HG03432 (cell line): ENCODE measurements at regions not wholly inside any gene's neighbourhood (a gene's known extent, or its start where the extent isn't known, plus 50 kb on each side); places are given as distances from the start of the nearest gene placed in this dataset.
"Not testable (repeated sequence)": the region's sequence is repeated elsewhere in the genome, so short reads cannot be mapped to it uniquely, and the experiment has no call there.

ENCODE experiments used
- ATAC-seq: cut with Tn5 transposase; IDR thresholded peaks from one replicate; pipeline ENCODE4 v1.9.1; 2021; ENCODE audit warnings: mild to moderate bottlenecking, moderate library complexity; ENCODE audit not compliant: unreplicated experiment

GRCh38 chr7:69260023-69260422 is 338.3 kb upstream of the AUTS2 start:
- ATAC-seq: no peak

- no peak for ATAC-seq
Observed at GRCh38 chr7:69263550-69263949, 334.7 kb upstream of the AUTS2 start.

DNA sequence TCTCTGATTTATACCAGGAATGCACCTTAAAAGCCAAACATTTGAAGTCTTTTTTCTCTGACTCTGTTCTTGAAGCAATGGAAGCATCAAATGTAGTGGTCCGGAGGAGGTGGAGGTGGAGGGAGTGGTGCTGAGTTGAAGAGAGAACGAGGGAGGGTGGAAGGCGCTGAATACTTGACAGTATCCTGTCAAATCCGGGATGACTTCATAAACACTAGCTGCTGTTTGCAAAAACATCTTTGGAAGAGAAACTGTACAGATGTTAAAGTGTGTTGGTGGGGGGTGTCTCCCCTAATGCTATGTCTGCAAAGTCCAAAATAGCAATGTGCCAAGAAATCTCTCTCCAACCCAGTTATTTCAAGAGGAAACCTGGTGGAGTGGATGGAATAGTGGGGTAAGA is 328.5 kb upstream of the AUTS2 start:
- no peak for ATAC-seq

DNA sequence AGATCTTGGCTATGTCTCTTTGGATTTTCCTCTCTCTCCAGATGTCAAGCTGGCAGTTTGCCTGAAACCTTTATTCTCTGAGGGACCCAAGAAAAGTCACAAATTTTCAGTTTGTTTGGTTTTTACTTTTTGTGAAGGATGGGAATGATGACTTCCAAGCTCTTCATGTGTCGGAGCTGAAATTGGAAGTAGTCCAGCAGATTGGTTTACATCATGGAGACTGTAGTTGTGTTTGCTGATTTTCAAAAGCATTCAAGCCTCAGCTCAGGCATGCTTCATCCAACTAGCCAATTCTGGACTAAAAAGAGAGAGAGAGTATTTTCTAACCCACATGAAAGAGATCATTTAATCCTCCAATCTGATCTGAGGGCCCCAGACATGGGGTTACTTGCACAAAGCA is 326.2 kb upstream of the AUTS2 start:
- ATAC-seq: no peak

- ATAC-seq: no peak
Observed at GRCh38 chr7:69276011-69276729, 322.1 kb upstream of the AUTS2 start.

DNA sequence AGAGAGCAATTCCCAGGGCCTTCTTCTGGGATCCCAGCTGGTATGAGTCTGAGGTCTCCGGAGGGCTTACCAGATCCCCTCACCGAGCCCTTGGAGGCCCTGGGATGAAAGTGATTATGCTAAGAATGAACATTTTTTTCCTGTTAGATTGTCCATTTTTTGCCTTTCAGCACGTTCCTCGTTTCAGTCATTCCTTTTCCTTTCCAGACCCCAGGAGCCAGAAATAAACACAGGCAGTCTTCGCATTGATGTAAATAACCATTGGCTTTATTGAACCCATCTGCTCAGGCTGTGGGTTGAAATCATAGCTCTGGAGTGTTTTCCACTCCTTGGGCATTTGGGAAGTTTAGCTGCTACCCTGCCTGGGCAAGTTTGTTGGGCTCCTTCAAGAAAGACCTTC is 320.9 kb upstream of the AUTS2 start:
- ATAC-seq: no peak

DNA sequence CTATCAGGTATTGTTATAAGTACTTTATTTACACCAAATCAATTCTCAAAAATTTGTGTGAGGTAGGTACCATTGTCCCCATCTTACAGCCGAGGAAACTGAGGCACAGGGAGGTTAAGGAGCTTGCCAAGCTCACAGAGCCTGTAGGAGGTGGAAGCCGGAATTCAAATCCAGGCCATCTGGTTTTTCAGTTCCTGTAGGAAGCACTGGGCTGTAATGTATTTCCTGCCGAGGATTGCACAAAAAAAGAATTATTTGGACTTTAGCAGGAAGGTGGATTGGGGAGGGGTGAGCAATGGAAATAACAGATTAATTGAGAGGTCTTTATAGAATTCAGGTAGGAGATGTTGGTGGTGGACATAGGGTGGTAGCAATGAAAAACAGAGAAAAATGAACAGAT is 315.3 kb upstream of the AUTS2 start:
- ATAC-seq: no peak

DNA sequence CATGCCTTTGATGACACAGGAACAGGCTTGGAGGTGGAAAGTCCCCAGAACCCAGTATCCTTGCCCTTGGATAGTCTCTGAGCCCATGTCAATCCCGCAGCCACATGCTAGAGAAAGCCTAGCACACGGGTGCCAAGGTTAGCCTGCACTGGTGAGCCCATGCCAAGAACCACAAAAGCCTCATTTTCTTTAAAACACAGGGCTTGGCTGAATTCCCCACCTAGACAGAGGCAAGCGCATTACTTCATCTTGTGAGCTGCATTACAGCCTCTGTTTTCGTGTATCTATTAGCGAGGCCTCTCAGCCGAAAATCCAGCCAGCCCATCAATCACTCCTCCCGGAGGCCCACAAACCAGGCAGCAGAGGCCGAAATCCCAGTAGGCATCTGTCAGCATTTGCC is 314.9 kb upstream of the AUTS2 start:
- ATAC-seq: no peak

DNA sequence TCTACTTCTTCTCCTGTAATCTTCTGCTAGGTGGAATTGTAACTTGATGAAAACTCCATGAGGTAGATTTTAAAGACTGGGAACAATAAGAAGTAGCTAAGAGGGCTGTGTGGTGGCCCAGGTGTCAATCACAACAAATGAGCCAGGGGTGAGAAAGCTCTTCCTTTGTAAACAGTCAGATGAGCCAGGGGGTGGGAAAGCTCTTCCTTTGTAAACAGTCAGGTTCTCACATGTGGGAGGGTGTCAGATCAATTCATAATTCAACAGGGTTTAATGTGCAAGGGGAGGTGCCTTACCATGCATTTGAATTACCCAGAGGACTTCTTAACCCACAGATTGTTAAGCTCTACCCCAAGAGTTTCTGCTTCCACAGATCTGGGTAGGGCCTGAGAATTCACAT is 312.4 kb upstream of the AUTS2 start:
- no peak for ATAC-seq

DNA sequence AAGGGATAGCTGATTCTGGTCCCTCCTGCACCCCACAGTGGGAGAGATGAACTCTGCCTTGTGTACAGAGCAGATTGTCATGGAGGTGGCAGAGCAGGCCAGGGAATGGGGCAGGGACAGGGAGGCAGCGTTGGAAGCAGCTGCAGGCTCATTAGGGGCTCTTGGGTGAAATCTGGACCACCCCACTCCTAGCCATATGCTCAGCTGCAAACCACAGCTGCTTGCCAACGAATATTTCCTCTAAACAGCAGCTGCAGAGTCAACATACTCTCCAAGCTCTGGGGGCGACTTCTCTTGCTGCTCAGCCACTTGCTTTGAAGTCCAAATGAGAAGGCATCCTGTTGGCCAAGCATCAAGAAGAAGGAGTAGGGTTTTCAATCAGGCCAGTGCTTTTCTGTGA is 302.3 kb upstream of the AUTS2 start:
- no peak for ATAC-seq

GRCh38 chr7:69301253-69301652 is 297.0 kb upstream of the AUTS2 start:
- no peak for ATAC-seq

GRCh38 chr7:69309601-69310000 is 288.7 kb upstream of the AUTS2 start:
- no peak for ATAC-seq

GRCh38 chr7:69311489-69311888 is 286.8 kb upstream of the AUTS2 start:
- no peak for ATAC-seq

DNA sequence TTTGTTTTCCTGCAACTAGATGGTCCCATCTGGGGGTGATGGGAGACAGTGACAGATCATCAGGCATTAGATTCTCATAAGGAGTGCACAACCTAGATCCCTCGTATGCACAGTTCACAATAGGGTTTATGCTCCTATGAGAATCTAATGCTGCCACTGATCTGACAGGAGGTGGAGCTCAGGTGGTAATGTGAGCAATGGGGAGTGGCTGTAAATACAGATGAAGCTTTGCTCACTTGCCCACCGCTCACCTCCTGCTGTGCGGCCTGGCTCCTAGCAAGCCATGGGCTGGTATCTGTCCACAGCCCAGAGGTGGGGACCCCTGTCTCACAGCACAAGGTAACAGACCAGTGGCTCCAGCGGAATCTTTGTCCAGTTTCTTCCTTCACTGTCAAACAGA is 284.4 kb upstream of the AUTS2 start:
- not testable (repeated sequence) for ATAC-seq

GRCh38 chr7:69318794-69319193 is 279.5 kb upstream of the AUTS2 start:
- ATAC-seq: no peak

GRCh38 chr7:69328516-69328915 is 269.8 kb upstream of the AUTS2 start:
- no peak for ATAC-seq

- no peak for ATAC-seq
Observed at GRCh38 chr7:69334701-69335100, 263.6 kb upstream of the AUTS2 start.

- ATAC-seq: no peak
Observed at GRCh38 chr7:69335331-69335730, 262.9 kb upstream of the AUTS2 start.

- ATAC-seq: no peak
Observed at GRCh38 chr7:69336976-69337375, 261.3 kb upstream of the AUTS2 start.

GRCh38 chr7:69338144-69338543 is 260.1 kb upstream of the AUTS2 start:
- ATAC-seq: no peak

GRCh38 chr7:69341288-69341687 is 257.0 kb upstream of the AUTS2 start:
- ATAC-seq: no peak

GRCh38 chr7:69342154-69342884 is 256.0 kb upstream of the AUTS2 start:
- ATAC-seq: no peak

DNA sequence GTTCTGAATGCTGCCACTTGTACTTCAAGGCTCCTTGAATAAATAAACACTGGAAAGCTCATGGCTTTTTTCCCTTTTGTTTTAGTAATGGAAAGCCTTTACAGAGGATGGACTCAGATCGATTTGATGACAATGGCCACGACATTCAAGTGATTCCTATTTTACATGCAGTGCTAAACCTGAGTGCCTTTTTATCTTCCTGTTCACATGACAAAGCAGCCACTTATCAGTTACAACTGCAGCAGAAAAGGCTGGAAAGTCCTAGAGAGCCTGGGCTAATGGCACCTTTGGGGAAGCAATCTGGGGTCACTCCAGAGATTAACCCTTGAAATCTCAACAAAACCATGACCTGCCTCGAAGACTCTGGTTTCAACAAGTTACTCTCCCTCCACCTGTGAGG is 249.0 kb upstream of the AUTS2 start:
- ATAC-seq: no peak
